LNCAP (cell line): ENCODE measurements at regions not wholly inside any gene's neighbourhood (a gene's known extent, or its start where the extent isn't known, plus 50 kb on each side); places are given as distances from the start of the nearest gene placed in this dataset.

Source experiments
- CTCF ChIP-seq: fragments of 450-650 bp; IDR thresholded peaks from 2 replicates; pipeline ENCODE4 v1.5.1; 2017; ENCODE audit warnings: mild to moderate bottlenecking

- TF ChIP-seq CTCF, result no peak
Measured at GRCh38 chr22:47332246-47332980, 570.0 kb downstream of the TBC1D22A start.

GRCh38 chr22:47331750-47332149 is 569.3 kb downstream of the TBC1D22A start:
- no peak for TF ChIP-seq CTCF

- no peak for TF ChIP-seq CTCF
Measured at GRCh38 chr22:47329727-47330650, 567.5 kb downstream of the TBC1D22A start.

GRCh38 chr22:47328550-47329243 is 566.2 kb downstream of the TBC1D22A start:
- no peak for TF ChIP-seq CTCF

- no peak for TF ChIP-seq CTCF
Measured at GRCh38 chr22:47327241-47327640, 564.8 kb downstream of the TBC1D22A start.

GRCh38 chr22:47325249-47325648 is 562.8 kb downstream of the TBC1D22A start:
- no peak for TF ChIP-seq CTCF

- TF ChIP-seq CTCF, result no peak
Measured at GRCh38 chr22:47324435-47324990, 562.1 kb downstream of the TBC1D22A start.
